ENCODE measurements at regions not wholly inside any gene's neighbourhood (a gene's known extent, or its start where the extent isn't known, plus 50 kb on each side); places are given as distances from the start of the nearest gene placed in this dataset.
A peak's percentile ranks its signal among the peaks of the same experiment; 100 is the strongest.

- H3K27ac ChIP-seq, result peak overlapping the region; percentile 85
- BruUV-seq (replicated peaks), result no TSS peak
Measured at GRCh38 chr6:126181890-126182289, 158.0 kb upstream of the CENPW start.

GRCh38 chr6:126182650-126183311, 157.1 kb upstream of the CENPW start:
- H3K4me1 ChIP-seq (replicated peaks; ENCODE audit: insufficient read depth), result peaks cover 56% of the 10 kb centered on the region
- intact Hi-C loops (cut with micrococcal nuclease; ENCODE audit: unreplicated experiment), result no loop called here
- peaks cover 16% of the 10 kb centered on the region; the same call in 1 of the 2 replicates for H3K9me3 ChIP-seq (ENCODE audit: insufficient read depth, low read depth)
- ChIA-PET POLR2A (ENCODE audit: unreplicated experiment) (no interaction called here), CTCF (no interaction called here)
- BruUV-seq (replicated peaks), result no TSS peak
- H3K27me3 ChIP-seq (ENCODE audit: insufficient read depth, low read depth), result no peaks in the 10 kb centered on the region
- no peak; the same call in 1 of the 2 replicates for TF ChIP-seq CTCF (conservative IDR thresholded peaks at IDR 0.05)
- no peaks in the 10 kb centered on the region for H3K79me2 ChIP-seq (ENCODE audit: low read depth)
- peak overlapping the region; percentile 85 for H3K27ac ChIP-seq
- no peaks in the 10 kb centered on the region for H3K9me2 ChIP-seq (ENCODE audit: insufficient read depth)
- peaks cover 23% of the 10 kb centered on the region for H3F3A ChIP-seq (ENCODE audit: insufficient read depth, low read depth)
- H4K20me1 ChIP-seq (ENCODE audit: insufficient read depth), result no peaks in the 10 kb centered on the region
- DNase-seq, result peak; percentile 16 to 90
- no peaks in the 10 kb centered on the region for H3K36me3 ChIP-seq (ENCODE audit: low read depth)
- H2AFZ ChIP-seq, result no peak overlapping the region
- H3K4me3 ChIP-seq, result peak overlapping the region; percentile 0; the same call in 1 of the 2 replicates
- H3K4me2 ChIP-seq, result peak overlapping the region; percentile 37

More at GRCh38 chr6:126181890-126182289, 158.0 kb upstream of the CENPW start:
- ChIA-PET POLR2A (ENCODE audit: unreplicated experiment) (no interaction called here), CTCF (no interaction called here)
- peak overlapping the region; percentile 37; the same call in 1 of the 2 replicates for H3K4me2 ChIP-seq
- no peak overlapping the region for H3K4me3 ChIP-seq
- H3K4me1 ChIP-seq (replicated peaks; ENCODE audit: insufficient read depth), result peaks cover 56% of the 10 kb centered on the region
- H2AFZ ChIP-seq, result no peak overlapping the region
- TF ChIP-seq CTCF (conservative IDR thresholded peaks at IDR 0.05) (no peak), EZH2 (IDR thresholded peaks at IDR 0.05; ENCODE audit: low read depth) (no peak)
- H4K20me1 ChIP-seq (ENCODE audit: insufficient read depth), result no peaks in the 10 kb centered on the region
- H3K79me2 ChIP-seq (ENCODE audit: low read depth), result no peaks in the 10 kb centered on the region
- H3K9me3 ChIP-seq (ENCODE audit: insufficient read depth, low read depth), result peaks cover 9% of the 10 kb centered on the region; the same call in 1 of the 2 replicates
- no peaks in the 10 kb centered on the region for H3K36me3 ChIP-seq (ENCODE audit: low read depth)
- peaks cover 23% of the 10 kb centered on the region for H3F3A ChIP-seq (ENCODE audit: insufficient read depth, low read depth)
- intact Hi-C loops (cut with micrococcal nuclease; ENCODE audit: unreplicated experiment), result no loop called here
- no peaks in the 10 kb centered on the region for H3K9me2 ChIP-seq (ENCODE audit: insufficient read depth)
- H3K27me3 ChIP-seq (ENCODE audit: insufficient read depth, low read depth), result no peaks in the 10 kb centered on the region
- DNase-seq, result no peak

- H3K27me3 ChIP-seq (ENCODE audit: insufficient read depth, low read depth), result no peaks in the 10 kb centered on the region
- no peak overlapping the region for H3K27ac ChIP-seq
- H3K9me2 ChIP-seq (ENCODE audit: insufficient read depth), result no peaks in the 10 kb centered on the region
- H3K4me1 ChIP-seq (replicated peaks; ENCODE audit: insufficient read depth), result peaks cover 39% of the 10 kb centered on the region
- H3K4me2 ChIP-seq, result no peak overlapping the region
- CTCF ChIA-PET, result no interaction called here
- no peak overlapping the region for H2AFZ ChIP-seq
- H3K4me3 ChIP-seq, result no peak overlapping the region
- no TSS peak for BruUV-seq (replicated peaks)
- H3K9me3 ChIP-seq (ENCODE audit: insufficient read depth, low read depth), result peaks cover 16% of the 10 kb centered on the region; the same call in 1 of the 2 replicates
- H4K20me1 ChIP-seq (ENCODE audit: insufficient read depth), result no peaks in the 10 kb centered on the region
- intact Hi-C loops (cut with micrococcal nuclease; ENCODE audit: unreplicated experiment), result no loop called here
- no peaks in the 10 kb centered on the region for H3K36me3 ChIP-seq (ENCODE audit: low read depth)
- H3F3A ChIP-seq (ENCODE audit: insufficient read depth, low read depth), result peaks cover 23% of the 10 kb centered on the region
- H3K79me2 ChIP-seq (ENCODE audit: low read depth), result no peaks in the 10 kb centered on the region
- no peak for TF ChIP-seq CTCF (conservative IDR thresholded peaks at IDR 0.05)
- no peak for TF ChIP-seq EZH2 (IDR thresholded peaks at IDR 0.05; ENCODE audit: low read depth)
- no peak for DNase-seq
- POLR2A ChIA-PET (ENCODE audit: unreplicated experiment), result no interaction called here
Measured at GRCh38 chr6:126185774-126186173, 154.1 kb upstream of the CENPW start.

Measured in PC-9 (cell line).